NCI-H748 (cell line): ENCODE measurements at regions not wholly inside any gene's neighbourhood (a gene's known extent, or its start where the extent isn't known, plus 50 kb on each side); places are given as distances from the start of the nearest gene placed in this dataset.

Experiments used
- DNase-seq: peaks from one replicate; lab custom pipeline; 2025; ENCODE audit not compliant: unreplicated experiment; lab: John Stamatoyannopoulos, UW

DNA sequence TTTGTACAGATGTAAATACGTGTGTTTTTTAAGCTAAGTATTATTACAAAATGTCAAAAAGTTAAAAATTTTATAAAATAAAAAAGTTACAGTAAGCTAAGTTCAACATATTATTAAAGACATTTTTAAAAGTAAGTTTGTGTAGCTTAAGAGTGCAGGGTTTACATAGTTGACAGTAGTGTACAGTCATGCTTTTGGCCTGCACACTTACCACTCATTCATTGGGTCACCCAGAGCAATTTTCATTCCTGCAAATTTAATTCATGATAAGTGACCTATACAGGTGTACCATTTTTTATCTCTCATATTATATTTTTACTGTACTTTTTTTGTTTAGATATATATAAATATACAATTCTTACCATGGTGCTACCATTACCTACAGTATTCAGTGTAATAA, 769.9 kb upstream of the SLITRK6 start:
- no peak for DNase-seq

DNA sequence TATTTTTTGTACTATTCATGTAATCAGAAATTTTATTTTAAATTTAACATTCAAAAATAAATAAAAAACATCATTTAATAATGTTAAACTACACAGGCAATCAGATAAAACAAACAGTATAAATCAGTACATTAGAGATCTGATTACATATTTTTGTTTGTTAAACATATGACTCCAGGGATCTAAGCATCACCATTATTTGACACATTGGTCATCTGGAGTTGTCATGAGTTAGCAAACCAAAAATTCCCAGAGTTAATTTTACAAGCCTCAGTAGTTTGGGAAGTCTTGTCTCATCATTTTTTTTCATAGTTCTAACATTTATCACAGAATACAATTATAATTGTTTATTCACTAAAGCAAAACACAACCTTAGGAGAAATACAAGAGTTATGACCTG, 770.8 kb upstream of the SLITRK6 start:
- no peak for DNase-seq

DNA sequence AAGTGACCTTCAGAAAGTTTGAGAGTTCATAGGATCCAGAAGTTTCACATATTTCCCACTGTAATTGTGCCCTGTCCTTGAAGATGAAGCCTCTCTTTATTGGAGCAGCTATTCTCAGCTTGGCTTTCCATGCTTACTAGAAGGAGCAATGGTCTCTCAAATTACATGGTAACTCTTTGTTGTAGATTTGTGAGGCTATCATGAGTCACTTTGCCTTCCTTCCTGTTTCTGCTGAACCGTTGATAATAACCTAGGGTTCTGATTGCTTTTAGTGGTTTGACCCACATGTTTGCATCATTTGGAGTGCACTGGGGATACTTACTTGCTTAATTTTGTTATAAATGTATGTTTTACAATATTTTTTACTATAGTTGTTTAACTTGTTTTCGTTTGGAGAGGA, 772.9 kb upstream of the SLITRK6 start:
- no peak for DNase-seq

DNA sequence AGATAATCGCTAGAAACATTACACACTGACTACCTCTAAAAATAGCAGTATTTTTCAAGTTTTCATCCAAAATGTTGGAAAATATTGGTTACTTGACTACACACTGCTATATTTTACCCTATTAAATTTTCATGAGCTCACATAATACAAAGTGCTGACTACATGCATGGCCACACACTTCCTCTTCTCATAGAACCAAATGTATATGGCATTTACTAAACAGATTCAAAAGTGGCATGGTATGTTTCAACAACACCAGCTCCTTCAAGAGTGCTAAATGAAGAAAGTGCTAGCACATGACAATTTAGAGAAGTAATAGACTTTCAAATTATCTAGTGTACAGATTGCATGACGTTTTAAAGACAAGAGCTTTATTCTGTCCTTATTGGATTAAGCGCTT, 780.4 kb upstream of the SLITRK6 start:
- DNase-seq: no peak

DNA sequence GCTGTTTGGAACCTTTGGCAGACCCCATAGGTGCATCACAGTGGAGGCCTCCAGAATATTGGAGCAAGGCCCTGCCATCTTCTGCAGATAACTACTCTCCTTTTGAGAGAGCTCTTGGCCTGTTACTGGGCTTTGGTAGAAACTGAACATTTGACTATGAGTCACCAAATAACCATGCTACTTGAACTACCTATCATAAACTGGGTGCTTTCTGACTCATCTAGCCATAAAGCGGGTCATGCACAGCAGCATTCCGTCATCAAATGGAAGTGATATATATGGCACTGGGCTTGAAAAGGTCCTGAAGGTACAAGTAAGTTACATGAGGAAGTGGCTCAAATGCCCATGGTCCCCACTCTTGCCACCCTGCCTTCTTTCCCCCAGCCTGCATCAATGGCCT, 782.5 kb upstream of the SLITRK6 start:
- DNase-seq: no peak

DNA sequence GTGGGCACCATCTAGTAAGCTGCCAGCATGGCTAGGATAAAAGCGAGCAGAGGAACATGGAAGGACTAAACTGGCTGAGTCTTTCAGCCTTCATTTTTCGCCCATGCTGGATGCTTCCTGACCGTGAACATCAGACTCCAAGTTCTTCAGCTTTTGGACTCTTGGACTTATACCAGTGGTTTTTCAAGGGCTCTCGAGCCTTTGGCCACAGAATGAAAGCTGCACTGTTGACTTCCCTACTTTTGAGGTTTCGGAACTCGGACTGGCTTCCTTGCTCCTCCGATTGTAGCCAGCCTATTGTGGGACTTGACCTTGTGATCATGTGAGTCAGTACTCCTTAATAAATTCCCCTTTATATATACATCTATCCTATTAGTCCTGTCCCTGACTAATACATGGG, 785.1 kb upstream of the SLITRK6 start:
- DNase-seq: no peak

DNA sequence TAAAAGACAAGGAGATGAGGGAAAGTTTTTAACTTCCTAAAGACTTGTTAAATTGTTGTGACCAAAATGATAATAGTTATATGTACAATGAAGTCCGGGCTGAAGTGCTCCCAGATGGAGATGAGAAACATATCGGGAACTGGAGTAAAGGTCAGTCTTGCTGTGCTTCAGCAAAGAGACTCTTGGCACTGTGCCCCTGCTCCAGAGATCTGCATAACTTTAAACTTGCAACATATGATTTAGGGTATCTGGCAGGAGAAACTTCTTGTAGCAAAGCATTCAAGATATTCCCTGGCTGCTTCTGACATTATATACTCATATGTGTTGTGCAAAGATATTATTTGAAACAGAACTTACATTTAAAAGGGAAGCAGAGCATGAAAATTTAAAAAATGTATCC, 786.6 kb upstream of the SLITRK6 start:
- DNase-seq: no peak

DNA sequence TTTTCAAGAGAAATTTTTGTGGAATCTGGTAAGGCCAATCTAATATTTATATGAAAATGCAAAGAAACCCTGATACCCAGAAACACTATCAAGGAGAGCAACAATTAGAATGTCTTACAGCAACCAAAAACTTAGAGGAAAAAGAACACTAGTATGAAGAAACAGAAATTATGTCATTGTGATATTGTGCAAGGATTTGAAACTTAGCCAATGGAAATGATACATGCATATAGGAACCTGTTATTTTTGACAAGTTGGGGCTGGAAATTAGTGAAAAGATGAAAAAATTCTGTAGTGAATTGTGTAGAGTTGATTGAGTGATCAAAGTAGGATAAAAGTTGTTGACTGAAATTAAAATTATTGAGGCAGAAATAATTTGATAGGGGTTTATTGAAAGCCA, 792.6 kb upstream of the SLITRK6 start:
- DNase-seq: no peak

DNA sequence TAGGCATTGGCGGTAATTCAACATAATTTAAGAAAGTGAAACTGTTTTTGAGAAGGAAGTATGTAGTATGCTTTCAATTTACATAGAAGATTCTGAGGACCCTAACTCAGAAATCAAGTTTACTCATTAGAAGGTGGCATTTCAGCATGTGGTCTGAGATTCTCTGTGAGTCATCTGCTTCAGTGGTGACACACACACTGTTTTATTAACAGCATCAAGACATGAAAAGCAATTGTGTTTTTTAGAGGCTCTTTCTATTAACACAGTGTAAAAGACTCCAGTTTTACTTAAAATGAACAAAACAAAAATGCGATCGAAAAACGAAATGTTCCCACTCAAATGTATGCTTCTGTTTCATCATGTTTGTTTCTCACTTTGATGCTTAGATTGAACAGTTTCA, 802.1 kb upstream of the SLITRK6 start:
- DNase-seq: no peak

DNA sequence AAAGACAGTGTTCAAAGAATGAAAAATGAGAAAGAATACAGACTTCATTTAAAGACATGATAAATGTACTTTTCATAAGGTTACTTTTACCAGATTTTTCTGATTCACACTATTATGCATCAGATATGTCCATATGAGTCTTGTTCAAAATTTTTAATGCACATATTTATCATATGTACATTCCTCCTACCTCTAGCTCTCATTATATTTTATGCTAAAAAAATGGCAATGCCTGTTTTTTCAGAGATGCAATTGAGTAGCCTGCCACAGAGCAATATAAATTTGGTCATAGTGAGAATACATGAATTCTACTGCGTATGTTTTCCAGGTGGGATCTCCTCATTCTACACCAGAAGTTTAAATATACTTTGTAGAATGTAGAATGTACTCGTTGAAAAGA, 807.0 kb upstream of the SLITRK6 start:
- DNase-seq: no peak

DNA sequence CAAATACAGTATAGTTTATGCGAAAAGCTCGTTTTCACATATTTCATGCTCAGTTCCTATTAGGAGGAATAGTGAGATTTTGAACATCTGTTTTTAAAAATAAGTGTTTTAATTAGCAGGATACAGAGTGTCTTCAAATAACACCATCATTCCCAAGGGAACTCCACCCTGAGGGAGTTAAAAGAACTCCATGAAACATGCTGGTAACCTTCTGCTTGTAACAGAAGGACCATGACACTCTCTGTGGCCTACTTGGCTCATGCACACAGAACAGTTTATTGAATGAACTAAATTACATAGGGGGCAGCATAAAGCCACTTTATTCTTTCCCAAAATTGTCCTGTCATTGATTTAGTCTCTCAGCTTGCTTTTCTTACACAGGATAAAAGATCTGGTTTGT, 809.5 kb upstream of the SLITRK6 start:
- no peak for DNase-seq

DNA sequence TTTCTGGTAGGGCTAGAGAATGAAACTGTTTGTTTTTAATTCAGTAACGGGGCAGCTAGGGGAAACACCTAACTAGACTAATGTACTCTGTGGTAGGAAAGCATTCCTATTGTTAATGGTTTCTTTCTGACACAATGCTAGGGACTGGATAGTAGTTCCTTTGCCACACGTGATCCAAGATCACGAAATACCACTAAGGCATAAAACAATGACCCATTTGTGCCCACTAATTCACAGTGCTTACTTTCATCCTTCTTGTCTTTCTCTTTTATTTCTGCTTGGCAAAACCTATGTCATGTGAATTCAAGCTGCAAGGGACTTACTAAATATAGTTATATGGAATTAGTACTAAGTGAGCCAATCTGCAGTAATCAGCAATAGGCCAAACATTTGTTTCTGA, 834.1 kb upstream of the SLITRK6 start:
- DNase-seq: no peak

DNA sequence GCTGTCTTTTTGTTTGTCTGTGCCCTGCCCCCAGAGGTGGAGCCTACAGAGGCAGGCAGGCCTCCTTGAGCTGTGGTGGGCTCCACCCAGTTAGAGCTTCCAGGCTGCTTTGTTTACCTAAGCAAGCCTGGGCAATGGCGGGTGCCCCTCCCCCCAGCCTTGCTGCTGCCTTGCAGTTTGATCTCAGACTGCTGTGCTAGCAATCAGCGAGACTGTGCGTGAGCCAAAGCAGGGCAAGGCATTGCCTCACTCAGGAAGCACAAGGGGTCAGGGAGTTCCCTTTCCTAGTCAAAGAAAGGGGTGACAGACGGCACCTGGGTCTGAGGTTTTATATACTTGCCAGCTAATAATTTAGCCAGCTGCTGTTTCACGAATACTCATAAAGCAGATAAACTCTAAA, 852.0 kb upstream of the SLITRK6 start:
- DNase-seq: peak; percentile 62

DNA sequence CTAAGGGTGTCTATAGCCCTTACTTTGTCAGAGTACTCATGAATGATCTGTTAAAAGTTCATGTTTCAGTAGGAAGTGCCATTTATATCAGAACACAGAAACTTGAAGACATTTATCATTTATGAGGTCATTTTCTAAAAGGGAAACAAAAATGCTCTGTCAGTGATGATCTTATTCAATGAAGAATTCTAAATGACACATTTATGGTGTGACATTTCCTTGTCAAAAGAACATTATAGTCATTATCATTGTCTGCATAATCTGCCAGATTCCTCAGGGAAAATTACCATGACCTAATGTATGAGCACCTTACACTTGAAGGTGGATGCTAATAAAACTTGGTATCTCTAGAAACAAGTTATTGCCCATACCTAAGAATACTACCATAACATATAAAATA, 853.8 kb upstream of the SLITRK6 start:
- DNase-seq: no peak

DNA sequence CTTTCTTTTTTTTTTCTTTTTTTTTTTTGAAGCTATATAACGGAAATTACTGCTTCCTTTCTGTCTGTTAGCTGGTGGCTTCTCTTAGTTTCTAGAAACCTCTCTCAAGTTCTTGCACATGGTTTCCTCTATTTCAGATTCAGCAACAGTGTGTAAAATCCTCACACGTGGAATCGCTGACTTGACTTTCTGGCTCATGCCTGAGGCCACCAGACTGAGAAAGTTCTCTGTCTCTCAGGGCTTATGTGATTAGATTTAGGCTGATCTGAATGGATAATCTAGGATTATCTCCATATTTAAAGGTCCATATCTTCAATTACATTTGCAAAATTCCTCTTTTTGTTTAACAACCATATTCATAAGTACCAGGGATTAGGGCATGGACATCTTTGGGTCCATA, 856.3 kb upstream of the SLITRK6 start:
- no peak for DNase-seq

DNA sequence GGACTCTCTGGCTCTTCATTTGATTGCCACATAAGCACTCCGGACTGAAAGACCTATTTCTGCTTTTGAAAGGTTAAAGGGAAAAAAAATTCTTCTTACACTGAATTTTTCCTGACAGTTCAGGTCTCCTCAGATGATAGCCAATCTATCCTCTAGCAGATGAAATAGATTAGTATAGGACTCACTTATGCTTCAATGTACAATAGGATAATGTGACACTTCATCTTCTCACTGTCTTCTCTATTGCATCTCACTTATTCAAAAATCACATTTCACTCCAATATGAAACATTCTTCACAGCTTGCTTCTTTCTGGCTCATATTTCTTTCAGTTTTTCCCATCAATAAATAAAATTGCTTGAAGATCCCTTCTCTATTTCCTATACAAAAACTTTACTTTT, 860.9 kb upstream of the SLITRK6 start:
- DNase-seq: no peak

DNA sequence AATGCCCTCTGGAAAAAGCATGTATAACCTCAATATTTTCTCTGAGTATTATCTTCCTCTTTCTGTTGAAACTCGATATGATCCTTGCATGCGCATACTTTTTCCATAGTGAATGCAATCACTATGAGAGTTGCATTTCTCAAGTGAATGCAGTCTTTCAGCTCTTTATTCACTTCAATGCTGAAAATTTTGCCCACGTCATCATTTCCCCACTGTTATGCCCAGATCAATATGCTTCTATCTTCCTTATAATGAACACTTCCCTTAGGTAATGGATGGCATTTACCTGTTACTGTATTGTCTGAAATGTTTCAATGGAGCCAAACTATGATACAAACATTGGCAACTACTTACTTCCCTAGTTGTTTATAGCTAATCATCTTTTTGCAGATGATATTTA, 866.6 kb upstream of the SLITRK6 start:
- DNase-seq: no peak

DNA sequence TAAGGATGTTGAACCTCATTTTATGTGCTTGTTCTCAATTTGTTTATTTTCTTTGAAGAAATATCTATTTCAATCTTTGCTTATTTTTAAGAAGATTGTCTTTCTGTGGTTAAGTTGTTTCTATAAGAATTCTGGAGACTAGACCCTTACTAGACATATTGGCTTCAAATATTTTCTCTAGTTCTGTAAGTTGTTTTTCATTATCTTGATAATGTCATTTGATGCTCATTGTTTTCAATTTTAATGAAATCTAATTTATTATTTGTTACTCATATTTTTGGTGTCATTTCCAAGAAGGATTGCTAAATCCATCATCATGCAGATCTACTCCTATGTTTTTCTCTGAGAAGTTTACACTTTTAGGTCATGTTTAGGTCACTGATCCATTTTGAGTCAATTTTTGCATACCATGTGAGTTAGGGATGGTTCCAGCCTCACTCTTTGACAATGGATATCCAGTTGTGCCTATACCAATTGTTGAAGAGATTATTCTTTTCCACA, 874.8 kb upstream of the SLITRK6 start:
- no peak for DNase-seq

DNA sequence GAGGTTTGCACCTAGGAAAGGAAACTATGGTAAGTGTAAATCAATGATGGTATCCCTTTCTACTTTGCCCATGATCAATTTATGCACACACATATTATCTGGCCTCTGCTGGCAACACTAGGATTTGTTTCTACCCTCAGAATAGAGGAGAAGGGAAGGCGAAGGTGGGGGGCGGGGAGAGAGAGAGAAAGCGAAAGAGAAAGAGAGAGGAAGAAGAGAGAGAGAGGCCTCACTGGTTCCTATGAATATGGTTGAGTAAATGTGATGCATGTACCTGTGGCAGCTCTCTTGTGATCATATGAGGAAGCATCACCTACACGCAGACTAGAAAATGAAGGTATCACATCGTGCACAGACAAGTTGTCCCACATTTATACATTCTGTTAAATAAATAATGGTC, 882.0 kb upstream of the SLITRK6 start:
- DNase-seq: no peak

DNA sequence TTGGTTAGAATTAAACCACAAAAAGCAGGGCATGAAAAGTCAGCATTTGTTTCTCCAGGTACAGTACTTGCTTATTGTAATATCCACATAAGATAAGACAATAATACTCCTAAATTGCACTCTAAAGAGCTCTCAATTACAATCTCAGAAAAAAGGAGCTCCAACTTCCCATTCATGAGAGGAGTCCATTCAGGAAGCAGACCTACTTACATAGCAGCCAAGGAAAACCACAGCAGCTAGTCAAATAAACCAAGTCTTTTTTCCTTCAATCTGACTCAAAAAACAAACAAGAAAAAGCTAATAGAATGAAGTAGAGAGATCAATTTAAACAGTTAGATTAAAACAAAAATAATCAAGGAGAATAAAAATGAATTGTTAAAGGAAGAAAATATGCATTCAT, 885.2 kb upstream of the SLITRK6 start:
- peak; percentile 45 for DNase-seq

DNA sequence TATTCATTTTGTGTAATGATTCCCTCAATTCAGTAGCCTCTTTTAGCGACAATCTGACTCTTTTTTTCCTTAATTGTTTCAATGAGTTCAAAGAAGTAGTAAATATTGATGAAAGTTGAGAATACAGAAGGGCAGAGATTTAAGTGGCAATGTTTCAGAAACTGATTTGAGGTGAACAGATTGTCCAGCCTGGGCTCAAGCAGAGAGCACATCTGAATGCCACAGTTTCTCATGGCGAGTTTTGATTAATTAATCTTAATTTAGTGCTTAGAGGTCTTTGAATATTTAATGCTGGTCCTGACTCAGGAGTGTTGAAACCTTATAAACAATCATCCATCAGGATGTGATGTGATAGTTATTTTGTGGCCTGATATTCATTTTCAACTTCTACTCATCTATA, 890.7 kb upstream of the SLITRK6 start:
- DNase-seq: no peak

DNA sequence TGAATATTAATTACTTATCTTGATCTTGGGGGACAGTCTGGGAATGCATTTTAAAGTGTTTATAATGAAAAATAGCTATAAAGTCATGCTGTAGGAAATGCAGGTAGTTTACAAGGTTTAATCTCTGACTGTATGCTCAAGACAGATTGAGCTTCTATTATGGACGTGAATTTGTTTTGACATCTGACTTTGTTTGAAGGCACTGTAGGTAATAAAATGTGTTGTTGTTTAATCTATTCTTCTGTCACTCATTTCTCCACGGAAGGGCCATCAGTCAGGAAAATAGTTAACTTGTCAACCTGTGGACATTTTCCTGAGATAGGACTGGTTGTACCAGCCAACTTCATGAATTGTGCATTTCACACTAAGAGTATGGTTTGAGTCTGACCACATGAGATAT, 893.1 kb upstream of the SLITRK6 start:
- peak; percentile 23 for DNase-seq

DNA sequence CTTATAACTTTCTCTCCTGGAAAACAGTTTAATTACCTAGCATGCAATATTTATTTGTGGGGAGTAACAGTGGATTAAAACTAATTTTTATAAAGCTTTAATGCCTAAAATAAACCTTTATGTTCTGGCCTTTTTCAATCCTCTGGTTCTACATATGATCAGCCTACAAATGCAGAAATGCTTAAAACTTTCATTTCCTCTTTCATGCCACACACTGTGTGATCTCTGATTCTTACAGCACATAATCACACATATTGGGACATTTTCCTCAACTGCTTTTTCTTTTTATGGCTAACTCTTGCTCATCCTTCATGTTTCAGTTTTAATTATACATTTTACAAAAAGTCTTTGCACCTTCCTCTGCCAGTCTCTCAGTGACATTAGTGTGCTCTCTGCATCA, 910.8 kb upstream of the SLITRK6 start:
- DNase-seq: no peak

DNA sequence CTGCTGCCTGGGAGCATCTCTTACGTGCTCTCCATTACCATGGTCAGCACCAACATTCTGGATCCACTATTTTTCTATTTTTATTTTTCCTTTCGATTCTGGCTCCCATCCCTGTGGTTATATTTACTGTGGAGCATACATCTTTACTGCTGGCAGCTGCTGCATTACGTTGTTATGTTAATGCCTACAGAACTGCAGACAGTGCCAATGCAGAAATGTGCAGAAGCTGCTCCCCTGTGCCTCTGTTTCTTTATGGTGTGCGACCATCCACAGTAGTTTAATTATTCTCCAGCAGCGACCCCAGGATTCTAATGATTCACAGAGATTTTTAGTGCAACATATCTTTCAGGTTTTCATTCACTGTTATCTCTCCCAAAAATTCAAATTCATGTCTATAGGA, 911.7 kb upstream of the SLITRK6 start:
- no peak for DNase-seq
